Astrocyte (in vitro differentiated cells and primary cell): ENCODE measurements at regions not wholly inside any gene's neighbourhood (a gene's known extent, or its start where the extent isn't known, plus 50 kb on each side); places are given as distances from the start of the nearest gene placed in this dataset.

Source experiments
- DNase-seq: peaks from one replicate; pipeline ENCODE4 v3.0.0-alpha.2; 2010; ENCODE audit warnings: low read depth
- FAIRE-seq: peaks from 2 replicates; lab custom pipeline; 2011; peaks lifted over from hg19 to GRCh38; lab: Jason Lieb, UNC
- H2AFZ ChIP-seq: 2 replicates; pipeline ENCODE4 v1.6.0; 2012; ENCODE audit warnings: low read depth, low read length, inconsistent platforms
- H3K27ac ChIP-seq: 2 replicates; pipeline ENCODE4 v1.5.1; 2011; ENCODE audit warnings: low read depth, low read length, inconsistent platforms
- H3K27me3 ChIP-seq: 2 replicates; pipeline ENCODE4 v1.6.0; 2011; ENCODE audit warnings: low read length, inconsistent platforms; ENCODE audit not compliant: insufficient read depth
- H3K36me3 ChIP-seq: 2 replicates; pipeline ENCODE4 v1.5.1; 2011; ENCODE audit warnings: low read length, inconsistent platforms; ENCODE audit not compliant: insufficient read depth
- H3K4me1 ChIP-seq: 2 replicates; pipeline ENCODE4 v1.5.1; 2011; ENCODE audit warnings: low read length, inconsistent platforms; ENCODE audit not compliant: insufficient read depth
- H3K4me2 ChIP-seq: 2 replicates; pipeline ENCODE4 v1.6.0; 2012; ENCODE audit warnings: low read length, inconsistent platforms
- H3K4me3 ChIP-seq: 2 replicates; pipeline ENCODE4 v1.5.1; 2011; ENCODE audit warnings: low read depth, mild to moderate bottlenecking, low read length, inconsistent platforms; ENCODE audit not compliant: insufficient read depth
- H3K79me2 ChIP-seq: 2 replicates; pipeline ENCODE4 v1.6.0; 2012; ENCODE audit warnings: mild to moderate bottlenecking, low read length, inconsistent platforms; ENCODE audit not compliant: insufficient read depth
- H3K9ac ChIP-seq: 2 replicates; pipeline ENCODE4 v1.6.0; 2012; ENCODE audit warnings: mild to moderate bottlenecking, low read length, inconsistent platforms
- H3K9me3 ChIP-seq: 2 replicates; pipeline ENCODE4 v1.5.1; 2012; ENCODE audit warnings: low read depth, mild to moderate bottlenecking, low read length, inconsistent platforms; ENCODE audit not compliant: insufficient read depth
- H4K20me1 ChIP-seq: 2 replicates; pipeline ENCODE4 v1.6.0; 2012; ENCODE audit warnings: low read length, inconsistent platforms; ENCODE audit not compliant: insufficient read depth
- H3K27ac Mint-ChIP-seq: one replicate; pipeline ENCODE4 v1.8.0; 2021; ENCODE audit warnings: mild to moderate bottlenecking, mixed read lengths; ENCODE audit not compliant: unreplicated experiment
- H3K27me3 Mint-ChIP-seq: one replicate; pipeline ENCODE4 v1.8.0; 2021; ENCODE audit warnings: low read depth, mixed read lengths; ENCODE audit not compliant: unreplicated experiment
- H3K36me3 Mint-ChIP-seq: one replicate; pipeline ENCODE4 v1.8.0; 2021; ENCODE audit warnings: low read depth, mixed read lengths; ENCODE audit not compliant: unreplicated experiment
- H3K4me1 Mint-ChIP-seq: one replicate; pipeline ENCODE4 v1.8.0; 2021; ENCODE audit warnings: low read depth, mixed read lengths; ENCODE audit not compliant: unreplicated experiment
- H3K4me3 Mint-ChIP-seq: one replicate; pipeline ENCODE4 v1.8.0; 2021; ENCODE audit warnings: mild to moderate bottlenecking, moderate library complexity, mixed read lengths; ENCODE audit not compliant: unreplicated experiment
- H3K9me3 Mint-ChIP-seq: one replicate; pipeline ENCODE4 v1.8.0; 2021; ENCODE audit warnings: mild to moderate bottlenecking, mixed read lengths; ENCODE audit not compliant: unreplicated experiment
- EZH2 ChIP-seq: IDR thresholded peaks from 2 replicates; pipeline ENCODE4 v1.6.1; 2012; ENCODE audit warnings: mild to moderate bottlenecking, low read length, inconsistent platforms; ENCODE audit not compliant: insufficient read depth
- TF ChIP-seq, protein P1 (sequence below): IDR thresholded peaks from 2 replicates; pipeline ENCODE4 v1.5.1; 2011; ENCODE audit warnings: low read depth, mild to moderate bottlenecking, inconsistent platforms, low read length, moderate library complexity; ENCODE audit not compliant: insufficient read depth

GRCh38 chr5:62144401-62145022, 161.5 kb upstream of the KIF2A start:
- no peak for TF ChIP-seq EZH2
- TF ChIP-seq, protein P1, sequence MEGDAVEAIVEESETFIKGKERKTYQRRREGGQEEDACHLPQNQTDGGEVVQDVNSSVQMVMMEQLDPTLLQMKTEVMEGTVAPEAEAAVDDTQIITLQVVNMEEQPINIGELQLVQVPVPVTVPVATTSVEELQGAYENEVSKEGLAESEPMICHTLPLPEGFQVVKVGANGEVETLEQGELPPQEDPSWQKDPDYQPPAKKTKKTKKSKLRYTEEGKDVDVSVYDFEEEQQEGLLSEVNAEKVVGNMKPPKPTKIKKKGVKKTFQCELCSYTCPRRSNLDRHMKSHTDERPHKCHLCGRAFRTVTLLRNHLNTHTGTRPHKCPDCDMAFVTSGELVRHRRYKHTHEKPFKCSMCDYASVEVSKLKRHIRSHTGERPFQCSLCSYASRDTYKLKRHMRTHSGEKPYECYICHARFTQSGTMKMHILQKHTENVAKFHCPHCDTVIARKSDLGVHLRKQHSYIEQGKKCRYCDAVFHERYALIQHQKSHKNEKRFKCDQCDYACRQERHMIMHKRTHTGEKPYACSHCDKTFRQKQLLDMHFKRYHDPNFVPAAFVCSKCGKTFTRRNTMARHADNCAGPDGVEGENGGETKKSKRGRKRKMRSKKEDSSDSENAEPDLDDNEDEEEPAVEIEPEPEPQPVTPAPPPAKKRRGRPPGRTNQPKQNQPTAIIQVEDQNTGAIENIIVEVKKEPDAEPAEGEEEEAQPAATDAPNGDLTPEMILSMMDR, result no peak
- no peak overlapping the region for H3K4me3 ChIP-seq
- H3K9me3 ChIP-seq, result no peaks in the 10 kb centered on the region
- H4K20me1 ChIP-seq, result no peaks in the 10 kb centered on the region
- H3K4me1 ChIP-seq, result peaks cover 10% of the 10 kb centered on the region
- Mint-ChIP-seq H3K9me3 (peaks cover 6% of the 10 kb centered on the region), H3K4me3 (no peak overlapping the region), H3K4me1 (peaks cover 8% of the 10 kb centered on the region), H3K27me3 (no peaks in the 10 kb centered on the region), H3K36me3 (no peaks in the 10 kb centered on the region), H3K27ac (no peak overlapping the region)
- no peak overlapping the region for H3K9ac ChIP-seq
- peak overlapping the region; percentile 48 for H3K4me2 ChIP-seq
- H2AFZ ChIP-seq, result peak overlapping the region; percentile 57
- H3K27me3 ChIP-seq, result peaks cover 2% of the 10 kb centered on the region
- no peaks in the 10 kb centered on the region for H3K79me2 ChIP-seq
- no peak for FAIRE-seq
- peak; percentile 41 for DNase-seq
- H3K27ac ChIP-seq, result no peak overlapping the region
- no peaks in the 10 kb centered on the region for H3K36me3 ChIP-seq

DNA sequence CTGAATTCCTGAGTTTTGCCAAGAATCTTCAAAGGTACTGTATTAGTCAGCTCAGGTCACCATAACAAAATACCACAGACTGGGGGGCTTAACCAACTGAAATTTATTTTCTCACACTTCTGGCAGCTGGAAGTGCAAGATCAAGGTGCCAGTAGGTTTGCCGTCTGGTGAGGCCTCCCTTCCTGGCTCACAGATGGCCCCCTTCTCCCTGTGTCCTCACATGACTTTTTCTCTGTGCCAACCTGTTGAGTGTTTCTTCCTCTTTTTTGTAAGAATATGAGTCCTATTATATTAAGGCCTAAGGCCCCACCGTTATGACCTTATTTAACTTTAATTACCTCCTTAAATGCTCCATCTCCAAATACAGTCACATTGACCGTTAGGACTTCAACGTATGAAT, 156.1 kb upstream of the KIF2A start:
- H3K27me3 ChIP-seq, result no peaks in the 10 kb centered on the region
- no peak overlapping the region for H3K4me2 ChIP-seq
- H3K4me3 ChIP-seq, result no peak overlapping the region
- no peaks in the 10 kb centered on the region for H3K36me3 ChIP-seq
- TF ChIP-seq EZH2, result no peak
- TF ChIP-seq, protein P1, result no peak
- H3K79me2 ChIP-seq, result no peaks in the 10 kb centered on the region
- H3K4me1 ChIP-seq, result no peaks in the 10 kb centered on the region
- no peaks in the 10 kb centered on the region for H3K27me3 Mint-ChIP-seq
- H4K20me1 ChIP-seq, result no peaks in the 10 kb centered on the region
- H3K9ac ChIP-seq, result no peak overlapping the region
- peaks cover 15% of the 10 kb centered on the region for H3K9me3 Mint-ChIP-seq
- no peak overlapping the region for H2AFZ ChIP-seq
- no peaks in the 10 kb centered on the region for H3K9me3 ChIP-seq
- H3K27ac Mint-ChIP-seq, result no peak overlapping the region
- H3K36me3 Mint-ChIP-seq, result no peaks in the 10 kb centered on the region
- H3K4me3 Mint-ChIP-seq, result no peak overlapping the region
- no peak overlapping the region for H3K27ac ChIP-seq
- FAIRE-seq (no peak), DNase-seq (peak; percentile 10)
- H3K4me1 Mint-ChIP-seq, result peaks cover under 1% of the 10 kb centered on the region

- Histone ChIP-seq H3K9ac (no peak overlapping the region), H3K4me2 (no peak overlapping the region), H3K9me3 (no peaks in the 10 kb centered on the region), H4K20me1 (no peaks in the 10 kb centered on the region), H3K4me3 (no peak overlapping the region), H2AFZ (no peak overlapping the region), H3K79me2 (no peaks in the 10 kb centered on the region), H3K4me1 (no peaks in the 10 kb centered on the region), H3K36me3 (no peaks in the 10 kb centered on the region), H3K27me3 (no peaks in the 10 kb centered on the region), H3K27ac (no peak overlapping the region)
- DNase-seq, result no peak
- FAIRE-seq, result no peak
- Mint-ChIP-seq H3K4me1 (no peaks in the 10 kb centered on the region), H3K27ac (no peak overlapping the region), H3K27me3 (no peaks in the 10 kb centered on the region), H3K9me3 (peaks cover 21% of the 10 kb centered on the region), H3K36me3 (no peaks in the 10 kb centered on the region), H3K4me3 (no peak overlapping the region)
- TF ChIP-seq EZH2, result no peak
- TF ChIP-seq, protein P1, result no peak
These were observed 153.5 kb upstream of the KIF2A start for GRCh38 chr5:62152394-62153087.
